IgD-negative memory B cell (primary cell): ENCODE measurements at regions not wholly inside any gene's neighbourhood (a gene's known extent, or its start where the extent isn't known, plus 50 kb on each side); places are given as distances from the start of the nearest gene placed in this dataset.
A peak's percentile ranks its signal among the peaks of the same experiment; 100 is the strongest.

ENCODE experiments used
- H3K27ac Mint-ChIP-seq, 3 donors: one replicate each; pipeline ENCODE4 v1.8.0; 2020 to 2022; ENCODE audit warnings: mild to moderate bottlenecking in 3 of 3, mixed read lengths in 3 of 3, moderate library complexity in 1 of 3
- H3K27me3 Mint-ChIP-seq: one replicate; pipeline ENCODE4 v1.8.0; 2021; ENCODE audit warnings: mixed read lengths
- H3K36me3 Mint-ChIP-seq: one replicate; pipeline ENCODE4 v1.8.0; 2020; ENCODE audit warnings: mild to moderate bottlenecking, mixed read lengths
- H3K4me1 Mint-ChIP-seq, 3 donors: one replicate each; pipeline ENCODE4 v1.8.0; 2020 to 2022; ENCODE audit warnings: mixed read lengths in 3 of 3, mild to moderate bottlenecking in 1 of 3
- H3K4me3 Mint-ChIP-seq, 4 donors: one replicate each; pipeline ENCODE4 v1.8.0; 2020 to 2022; ENCODE audit warnings: mild to moderate bottlenecking in 4 of 4, mixed read lengths in 4 of 4, moderate library complexity in 3 of 4
- H3K9me3 Mint-ChIP-seq, 3 donors: one replicate each; pipeline ENCODE4 v1.8.0; 2020 to 2021; ENCODE audit warnings: mixed read lengths in 3 of 3, mild to moderate bottlenecking in 1 of 3

DNA sequence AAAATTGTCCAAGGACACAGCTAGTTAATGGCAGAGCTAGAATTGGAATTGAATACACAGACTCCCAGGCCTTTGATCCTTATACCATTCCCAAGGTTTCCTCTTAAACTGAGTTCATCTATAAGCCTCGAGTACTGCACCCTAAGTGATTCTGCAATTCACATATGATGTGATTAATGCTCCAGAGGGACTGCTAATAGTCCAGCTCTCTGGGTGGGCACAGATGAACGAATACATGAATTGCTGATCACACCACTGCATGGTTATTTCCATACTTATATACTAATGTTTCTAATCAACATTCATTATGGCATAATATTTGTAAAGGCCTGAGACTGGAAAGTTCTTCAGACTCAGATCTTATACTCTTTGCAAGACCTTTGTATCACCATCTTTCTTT is 101.8 kb downstream of the NUFIP1 start:
- peaks cover 0 to 1% (median 0%) of the 10 kb centered on the region in 3 donors for H3K9me3 Mint-ChIP-seq
- H3K4me1 Mint-ChIP-seq = no peaks in the 10 kb centered on the region
- no peak overlapping the region for H3K27ac Mint-ChIP-seq
- peaks cover 2% of the 10 kb centered on the region for H3K27me3 Mint-ChIP-seq
- H3K36me3 Mint-ChIP-seq = no peaks in the 10 kb centered on the region
- no peak overlapping the region for H3K4me3 Mint-ChIP-seq

DNA sequence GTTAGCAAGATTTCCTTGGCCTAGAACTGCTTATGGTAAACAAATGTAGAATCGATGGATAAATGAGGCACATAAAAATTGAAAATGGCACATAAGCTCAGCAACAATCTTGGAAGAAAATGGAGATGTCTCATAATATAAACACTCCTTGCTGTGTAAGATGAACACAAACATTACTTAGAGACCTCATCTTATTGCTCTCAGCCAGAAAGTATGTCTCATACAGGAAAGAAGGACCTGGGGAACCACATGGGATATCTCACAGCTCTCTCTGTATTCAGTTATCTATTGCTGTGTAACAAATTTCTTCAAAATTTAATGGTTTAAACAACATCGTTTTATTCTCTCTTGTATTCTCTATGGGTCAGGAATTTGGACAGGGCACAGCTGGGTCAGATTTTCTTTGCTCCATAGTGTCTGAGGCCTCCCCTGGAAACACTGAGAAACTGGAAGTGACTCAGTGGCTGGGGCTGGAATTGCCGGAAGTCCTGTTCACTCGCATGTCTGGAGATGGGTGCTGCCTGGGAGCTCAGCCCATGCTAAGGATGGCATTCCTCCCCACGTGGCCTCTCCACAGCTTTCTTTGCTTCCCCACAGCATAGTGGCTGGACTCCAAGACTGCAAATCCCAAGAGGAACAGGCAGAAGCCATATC is 105.1 kb downstream of the NUFIP1 start:
- Mint-ChIP-seq H3K27me3 (peaks cover 2% of the 10 kb centered on the region), H3K4me3 (no peak overlapping the region), H3K9me3 (peaks cover 0 to 1% (median 0%) of the 10 kb centered on the region in 3 donors), H3K27ac (no peak overlapping the region), H3K36me3 (no peaks in the 10 kb centered on the region), H3K4me1 (no peaks in the 10 kb centered on the region)

DNA sequence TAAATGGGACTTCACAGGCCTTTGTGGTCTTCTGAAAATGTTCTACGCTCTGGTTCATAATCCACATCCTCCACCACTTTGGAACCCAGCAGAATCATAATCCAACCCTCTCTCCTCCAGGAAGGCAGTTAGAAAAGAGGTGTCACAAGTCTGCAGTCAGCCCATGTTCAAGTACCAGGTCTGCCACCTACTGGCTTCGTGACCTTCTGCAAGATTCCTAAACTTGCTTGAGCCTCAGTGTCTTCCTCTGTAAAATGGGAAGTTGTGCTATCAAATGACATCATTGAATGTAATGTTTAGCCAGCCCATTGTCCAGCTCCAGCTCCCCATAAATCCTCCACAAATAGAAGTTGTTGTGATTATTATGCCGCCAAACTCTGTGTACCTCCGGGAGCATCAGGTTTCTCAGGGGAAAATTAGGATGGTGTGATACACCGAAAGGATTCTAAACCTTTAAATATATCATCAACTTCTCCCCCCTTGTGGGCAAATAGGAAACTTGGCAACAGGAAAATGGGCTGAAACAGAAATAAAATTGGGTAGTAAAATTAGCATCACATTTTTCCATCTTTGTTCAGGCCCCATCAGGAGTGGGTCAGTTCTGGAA is 109.7 kb downstream of the NUFIP1 start:
- no peak overlapping the region for H3K27ac Mint-ChIP-seq
- H3K9me3 Mint-ChIP-seq = peaks cover 1 to 6% (median 3%) of the 10 kb centered on the region in 3 donors

DNA sequence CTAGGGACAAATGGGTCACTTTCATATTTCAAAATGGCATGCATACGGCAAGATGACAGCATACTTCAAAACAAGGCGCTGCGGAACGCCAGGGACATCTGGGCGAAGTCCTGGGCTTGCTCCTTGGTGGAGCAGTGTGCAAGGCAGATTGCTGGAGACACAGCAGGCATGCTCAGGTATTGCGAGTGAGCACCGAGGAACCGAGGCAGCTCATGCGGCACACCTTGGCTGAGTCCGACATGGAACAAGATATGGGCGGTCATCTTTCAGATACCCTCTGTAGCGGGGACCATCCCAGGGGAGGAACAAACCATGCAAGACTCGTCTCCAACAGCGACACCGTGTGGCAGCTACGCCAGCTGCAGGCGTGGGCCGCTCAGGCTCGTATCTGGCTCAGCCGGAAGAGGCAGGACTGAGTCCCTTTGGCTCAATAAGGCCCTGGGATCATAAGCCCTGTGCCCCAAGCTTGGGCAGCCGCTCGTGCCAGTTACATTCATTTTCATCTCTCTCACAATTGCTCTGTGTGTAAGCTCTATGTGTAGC is 112.4 kb downstream of the NUFIP1 start:
- H3K27ac Mint-ChIP-seq = no peak overlapping the region
- H3K9me3 Mint-ChIP-seq = peaks cover 0 to 6% (median 3%) of the 10 kb centered on the region in 3 donors
- no peaks in the 10 kb centered on the region for H3K36me3 Mint-ChIP-seq
- H3K4me1 Mint-ChIP-seq = peaks cover 0 to 1% (median 0%) of the 10 kb centered on the region in 3 donors
- H3K4me3 Mint-ChIP-seq = no peak overlapping the region
- H3K27me3 Mint-ChIP-seq = peaks cover 2% of the 10 kb centered on the region

More for the DNA sequence above, 109.7 kb downstream of the NUFIP1 start:
- Mint-ChIP-seq H3K36me3 (no peaks in the 10 kb centered on the region), H3K4me1 (no peaks in the 10 kb centered on the region), H3K27me3 (peaks cover 4% of the 10 kb centered on the region), H3K4me3 (no peak overlapping the region)

DNA sequence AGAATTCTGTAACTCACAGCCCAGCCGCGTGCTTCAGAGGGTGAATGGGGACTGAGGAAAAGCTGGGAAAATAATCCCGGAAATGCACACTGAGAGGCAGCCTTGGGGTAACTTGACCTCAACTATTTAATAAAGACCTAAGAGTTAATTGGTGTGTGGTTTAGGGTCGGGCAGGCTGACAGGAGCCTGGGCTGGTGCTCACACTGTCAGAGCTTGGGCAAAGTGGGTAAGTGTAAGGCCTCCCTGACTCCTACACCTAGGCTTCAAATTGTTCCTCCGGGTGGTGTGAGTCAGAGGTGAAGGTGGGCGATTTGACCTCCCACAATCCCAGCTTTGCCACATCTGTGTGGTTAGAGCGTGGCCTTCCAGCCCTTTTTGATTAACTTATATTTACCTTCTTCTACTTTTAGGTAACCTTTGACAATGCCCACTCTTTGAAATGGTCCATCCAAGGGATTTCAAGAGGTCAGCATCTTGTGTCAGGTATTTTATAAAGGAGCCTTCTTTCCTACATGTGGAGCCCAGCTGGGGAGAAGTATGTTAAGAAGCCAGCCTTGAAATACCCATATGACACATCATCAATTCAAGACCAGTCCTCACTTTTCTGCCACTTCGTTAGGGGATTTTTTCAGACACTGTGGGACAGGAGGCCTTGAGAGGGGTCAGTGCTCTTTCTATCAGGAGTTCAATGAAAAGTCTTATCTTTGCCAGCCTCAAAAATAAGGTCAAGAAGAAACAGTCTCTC is 114.2 kb downstream of the NUFIP1 start:
- H3K27ac Mint-ChIP-seq = no peak overlapping the region
- peaks cover 0 to 1% (median 0%) of the 10 kb centered on the region in 3 donors for H3K4me1 Mint-ChIP-seq
- peaks cover 2% of the 10 kb centered on the region for H3K36me3 Mint-ChIP-seq
- H3K27me3 Mint-ChIP-seq = peaks cover 6% of the 10 kb centered on the region
- H3K4me3 Mint-ChIP-seq = no peak overlapping the region
- H3K9me3 Mint-ChIP-seq = peaks cover 0 to 6% (median 3%) of the 10 kb centered on the region in 3 donors

DNA sequence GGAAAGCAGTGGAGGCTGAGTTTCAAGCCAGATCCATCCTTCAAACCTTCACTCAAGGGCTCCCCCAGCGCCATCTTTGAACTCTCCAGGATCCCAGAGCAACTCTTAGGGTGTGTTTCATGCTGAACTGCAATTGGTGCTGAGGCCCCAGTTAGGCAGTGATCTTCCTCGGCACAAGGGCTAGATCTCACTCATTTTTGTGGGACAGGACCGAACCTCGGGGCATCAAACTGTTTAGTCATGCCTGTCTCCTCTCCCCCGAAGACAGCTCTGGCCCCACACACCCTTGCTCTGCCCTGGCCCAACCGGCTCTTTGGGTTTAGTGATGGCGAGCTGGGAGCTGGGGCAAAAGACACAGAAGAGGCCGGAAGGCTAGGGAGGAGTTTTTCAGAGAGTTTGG is 115.1 kb downstream of the NUFIP1 start:
- H3K36me3 Mint-ChIP-seq = peaks cover 2% of the 10 kb centered on the region
- no peak overlapping the region for H3K4me3 Mint-ChIP-seq

DNA sequence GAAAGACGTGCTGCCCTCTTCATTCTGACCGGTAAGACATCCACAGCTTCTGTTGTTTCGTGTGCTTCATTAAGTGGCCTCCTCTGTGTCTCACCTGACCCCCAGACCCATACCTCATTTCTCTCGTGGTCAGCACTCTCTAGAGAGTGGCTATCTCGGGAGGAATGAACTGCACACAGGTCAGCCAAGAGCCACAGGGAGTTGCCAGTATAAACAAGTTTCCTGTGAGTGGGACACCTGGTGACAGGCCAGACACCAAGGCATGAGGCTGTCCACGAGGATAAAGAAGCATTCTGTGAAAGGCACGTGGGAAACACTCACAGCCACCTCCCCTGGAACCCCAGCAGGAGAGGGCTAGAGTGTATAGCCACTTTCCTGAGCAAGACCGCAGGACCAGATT is 115.8 kb downstream of the NUFIP1 start:
- Mint-ChIP-seq H3K27ac (peak overlapping the region in 1 of 3 donors; percentile 39), H3K9me3 (peaks cover 0 to 6% (median 3%) of the 10 kb centered on the region in 3 donors), H3K4me1 (peaks cover 0 to 1% (median 0%) of the 10 kb centered on the region in 3 donors), H3K27me3 (peaks cover 6% of the 10 kb centered on the region), H3K36me3 (peaks cover 2% of the 10 kb centered on the region), H3K4me3 (no peak overlapping the region)

More for the DNA sequence above, 115.1 kb downstream of the NUFIP1 start:
- H3K27ac Mint-ChIP-seq = no peak overlapping the region
- peaks cover 6% of the 10 kb centered on the region for H3K27me3 Mint-ChIP-seq
- H3K4me1 Mint-ChIP-seq = peaks cover 0 to 1% (median 0%) of the 10 kb centered on the region in 3 donors
- H3K9me3 Mint-ChIP-seq = peaks cover 0 to 6% (median 3%) of the 10 kb centered on the region in 3 donors

DNA sequence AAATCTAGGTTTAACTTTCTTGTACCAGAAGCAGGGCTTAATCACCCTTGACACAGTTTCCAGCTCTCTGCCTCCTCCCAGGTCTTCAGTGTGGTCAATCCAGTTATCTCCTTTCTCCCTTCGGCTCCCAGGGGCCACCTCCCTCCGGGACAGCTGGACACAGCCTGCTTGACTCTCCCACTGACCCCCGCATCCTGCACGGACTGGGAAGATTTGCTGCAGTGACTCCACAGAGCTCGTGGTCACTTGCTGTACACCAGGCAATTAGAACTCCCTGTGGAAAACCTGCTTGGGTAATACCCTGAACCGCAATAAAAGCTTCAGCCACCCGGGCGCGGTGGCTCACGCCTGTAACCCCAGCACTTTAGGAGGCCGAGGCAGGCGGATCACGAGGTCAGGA is 116.5 kb downstream of the NUFIP1 start:
- Mint-ChIP-seq H3K4me3 (no peak overlapping the region), H3K27ac (no peak overlapping the region), H3K4me1 (peaks cover 0 to 1% (median 0%) of the 10 kb centered on the region in 3 donors), H3K27me3 (peaks cover 6% of the 10 kb centered on the region), H3K9me3 (peaks cover 0 to 6% (median 3%) of the 10 kb centered on the region in 3 donors), H3K36me3 (peaks cover 4% of the 10 kb centered on the region)

DNA sequence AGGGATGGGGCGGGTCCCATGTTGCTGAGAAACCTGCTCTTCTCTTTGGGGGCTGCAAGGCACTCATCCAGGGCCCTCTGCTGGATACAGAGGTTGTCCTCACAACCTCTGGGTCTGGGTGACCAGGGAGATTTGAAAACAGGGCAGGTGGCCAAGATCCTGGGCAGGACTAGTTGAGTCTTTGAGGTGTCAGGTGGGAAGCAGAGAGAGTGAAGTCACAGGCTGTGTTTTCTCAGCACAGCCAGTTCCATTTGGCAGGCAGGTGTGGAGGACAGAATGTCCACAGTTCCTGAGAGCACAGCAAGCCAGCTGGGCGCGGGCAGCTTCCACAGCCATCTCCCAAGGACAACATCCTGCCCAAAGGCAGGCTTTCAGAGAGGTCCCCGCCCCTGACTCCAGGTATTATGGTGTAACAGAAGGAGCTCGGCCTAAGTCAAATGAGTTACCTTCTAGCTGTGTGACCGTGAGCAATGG is 118.8 kb downstream of the NUFIP1 start:
- no peak overlapping the region for H3K4me3 Mint-ChIP-seq
- peaks cover 4% of the 10 kb centered on the region for H3K27me3 Mint-ChIP-seq
- peaks cover 0 to 1% (median 0%) of the 10 kb centered on the region in 3 donors for H3K4me1 Mint-ChIP-seq
- H3K27ac Mint-ChIP-seq = peak overlapping the region in 1 of 3 donors; percentile 33
- H3K9me3 Mint-ChIP-seq = peaks cover 0 to 4% (median 3%) of the 10 kb centered on the region in 3 donors
- peaks cover 10% of the 10 kb centered on the region for H3K36me3 Mint-ChIP-seq

DNA sequence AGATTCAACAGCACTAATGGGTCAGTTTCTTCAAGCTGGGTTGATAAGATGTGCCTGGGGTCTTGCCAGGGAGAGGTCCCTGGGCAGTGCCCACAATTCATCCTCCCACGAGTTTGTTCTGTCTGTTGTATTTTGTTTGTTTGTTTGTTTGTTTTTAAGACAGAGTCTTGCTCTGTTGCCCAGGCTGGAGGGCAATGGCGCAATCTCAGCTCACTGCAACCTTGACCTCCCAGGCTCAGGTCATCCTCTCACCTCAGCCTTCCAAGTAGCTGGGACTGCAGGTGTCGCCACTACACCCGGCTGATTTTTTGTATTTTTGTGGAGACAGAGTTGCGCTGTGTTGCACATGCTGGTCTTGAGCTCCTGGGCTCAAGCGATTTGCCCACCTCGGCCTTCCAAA is 120.1 kb downstream of the NUFIP1 start:
- peaks cover 4% of the 10 kb centered on the region for H3K27me3 Mint-ChIP-seq
- H3K4me3 Mint-ChIP-seq = no peak overlapping the region
- H3K9me3 Mint-ChIP-seq = peaks cover 0 to 6% (median 4%) of the 10 kb centered on the region in 3 donors
- peaks cover 0 to 1% (median 0%) of the 10 kb centered on the region in 3 donors for H3K4me1 Mint-ChIP-seq
- H3K27ac Mint-ChIP-seq = no peak overlapping the region
- peaks cover 10% of the 10 kb centered on the region for H3K36me3 Mint-ChIP-seq

DNA sequence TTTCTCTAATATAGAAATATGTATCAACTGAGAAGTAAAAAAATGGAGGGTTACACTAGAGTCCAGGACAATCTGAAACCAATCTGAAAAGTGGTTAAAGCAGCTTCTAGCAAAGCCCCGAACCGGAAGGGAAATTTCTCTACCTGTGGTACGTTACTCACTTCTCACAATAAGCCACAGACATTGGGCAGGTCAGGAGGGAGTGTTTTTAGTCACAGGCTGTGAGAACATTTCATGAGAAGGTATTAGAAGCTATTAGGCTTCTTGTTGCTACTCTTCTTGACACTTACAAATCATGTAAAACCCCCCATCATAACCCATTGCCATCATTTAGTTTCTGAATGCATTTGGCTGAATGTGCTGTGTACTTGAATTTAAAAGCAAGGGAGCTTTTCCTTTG is 120.9 kb downstream of the NUFIP1 start:
- H3K27me3 Mint-ChIP-seq = peaks cover 4% of the 10 kb centered on the region
- H3K9me3 Mint-ChIP-seq = peaks cover 0 to 6% (median 4%) of the 10 kb centered on the region in 3 donors
- H3K4me1 Mint-ChIP-seq = peaks cover 0 to 1% (median 0%) of the 10 kb centered on the region in 3 donors
- peaks cover 10% of the 10 kb centered on the region for H3K36me3 Mint-ChIP-seq
- no peak overlapping the region for H3K27ac Mint-ChIP-seq
- H3K4me3 Mint-ChIP-seq = no peak overlapping the region

DNA sequence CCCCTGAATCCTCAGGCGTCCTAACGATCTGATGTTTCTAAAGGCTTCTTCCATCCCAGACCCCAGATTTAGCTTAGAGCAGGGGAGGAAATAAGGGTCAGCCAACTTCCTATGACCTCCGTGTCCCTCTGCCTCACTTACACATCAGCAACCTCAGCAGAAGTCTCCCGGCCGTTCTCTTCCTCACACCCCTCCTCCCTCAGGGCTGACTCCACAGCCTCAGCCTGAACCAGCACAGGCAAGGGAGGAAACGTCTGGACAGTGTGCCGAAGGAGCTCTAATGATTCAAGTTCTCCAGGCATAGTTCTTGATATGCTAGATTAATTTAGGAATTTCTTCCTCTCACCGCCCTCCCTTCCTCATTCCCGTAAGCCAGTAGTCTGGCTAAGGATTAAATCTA is 121.4 kb downstream of the NUFIP1 start:
- H3K27me3 Mint-ChIP-seq = peaks cover 4% of the 10 kb centered on the region
- H3K9me3 Mint-ChIP-seq = peaks cover 0 to 6% (median 4%) of the 10 kb centered on the region in 3 donors
- no peaks in the 10 kb centered on the region for H3K4me1 Mint-ChIP-seq
- no peak overlapping the region for H3K27ac Mint-ChIP-seq
- H3K36me3 Mint-ChIP-seq = peaks cover 10% of the 10 kb centered on the region
- no peak overlapping the region for H3K4me3 Mint-ChIP-seq

DNA sequence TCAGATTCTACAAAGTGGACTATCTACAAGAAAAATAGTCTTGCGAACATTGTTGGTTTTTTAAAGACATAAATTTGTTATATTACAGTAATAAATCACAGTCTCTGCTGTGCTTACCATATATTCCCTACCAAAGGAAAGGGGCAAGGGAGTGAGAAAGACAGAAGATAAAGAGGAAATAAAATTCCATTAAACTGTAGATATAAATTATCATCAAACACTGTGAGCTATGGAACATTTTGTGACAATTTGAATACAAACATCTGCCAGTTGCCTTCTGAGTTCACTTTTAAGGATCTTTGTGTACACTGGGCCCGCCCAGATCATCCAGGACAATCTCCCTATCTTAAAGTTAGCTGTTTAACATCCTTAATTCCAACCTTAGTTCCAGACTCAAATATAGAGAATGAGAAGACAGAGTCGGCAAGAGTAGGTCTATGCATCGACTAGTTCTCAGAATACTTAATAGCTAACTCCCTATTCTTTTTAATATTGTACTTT is 122.8 kb downstream of the NUFIP1 start:
- Mint-ChIP-seq H3K27ac (no peak overlapping the region), H3K4me3 (no peak overlapping the region), H3K36me3 (peaks cover 10% of the 10 kb centered on the region), H3K9me3 (peaks cover 0 to 6% (median 4%) of the 10 kb centered on the region in 3 donors), H3K4me1 (no peaks in the 10 kb centered on the region), H3K27me3 (peaks cover 4% of the 10 kb centered on the region)

DNA sequence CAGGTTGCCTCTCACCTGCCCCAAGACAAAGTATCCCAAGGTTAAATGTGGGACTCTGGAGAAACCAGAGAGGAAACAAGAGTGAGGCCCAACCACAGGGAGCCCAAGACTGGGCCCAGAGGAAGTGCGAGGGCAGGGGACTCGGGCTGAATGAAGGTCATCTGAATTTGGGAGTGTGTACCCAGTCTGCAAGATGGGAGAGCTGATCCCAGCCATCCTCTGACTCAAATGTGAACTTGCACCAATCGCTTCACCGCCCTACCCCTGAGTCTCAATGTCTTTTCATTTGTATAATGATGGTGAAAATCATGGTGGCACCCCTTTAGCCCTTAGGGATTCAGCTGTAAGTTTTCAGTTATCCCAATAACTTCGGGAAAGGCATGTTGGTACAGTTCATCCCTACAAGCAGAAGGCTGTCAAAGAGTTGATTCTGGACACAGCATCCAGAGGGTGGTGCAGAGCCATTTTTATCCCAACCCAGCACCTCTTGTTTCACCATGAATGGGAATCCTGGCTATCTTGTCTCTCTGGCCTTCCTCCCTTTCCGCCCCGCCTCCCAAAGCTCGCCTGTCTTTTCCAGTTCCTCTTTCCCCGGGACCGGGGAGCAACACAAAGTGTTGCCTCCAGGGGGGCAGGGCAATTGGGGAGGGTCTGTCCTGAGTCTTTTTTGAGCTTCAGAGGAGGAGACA is 123.4 kb downstream of the NUFIP1 start:
- peaks cover 0 to 6% (median 4%) of the 10 kb centered on the region in 3 donors for H3K9me3 Mint-ChIP-seq
- H3K27ac Mint-ChIP-seq = no peak overlapping the region
- H3K4me3 Mint-ChIP-seq = no peak overlapping the region
- H3K4me1 Mint-ChIP-seq = no peaks in the 10 kb centered on the region
- peaks cover 10% of the 10 kb centered on the region for H3K36me3 Mint-ChIP-seq
- peaks cover under 1% of the 10 kb centered on the region for H3K27me3 Mint-ChIP-seq
